22Rv1 (cell line): ENCODE measurements at regions not wholly inside any gene's neighbourhood (a gene's known extent, or its start where the extent isn't known, plus 50 kb on each side); places are given as distances from the start of the nearest gene placed in this dataset.

Experiments
- H3K27ac ChIP-seq: fragments of 450-650 bp; 2 replicates; pipeline ENCODE4 v1.5.1; 2017
- CTCF ChIP-seq: fragments of 450-650 bp; IDR thresholded peaks from 2 replicates; pipeline ENCODE4 v1.5.1; 2017; ENCODE audit warnings: mild to moderate bottlenecking
- ZFX ChIP-seq: fragments of 450-650 bp; IDR thresholded peaks from 2 replicates; pipeline ENCODE4 v1.6.1; 2017; ENCODE audit warnings: antibody characterized with exemption, borderline replicate concordance

GRCh38 chr5:6162175-6162574 lies 216.2 kb downstream of the MED10 start:
- H3K27ac ChIP-seq = no peak overlapping the region
- TF ChIP-seq ZFX = no peak
- no peak for TF ChIP-seq CTCF

- TF ChIP-seq ZFX (no peak), CTCF (no peak)
- no peak overlapping the region for H3K27ac ChIP-seq
Observed at GRCh38 chr5:6161257-6161656, 217.1 kb downstream of the MED10 start.

GRCh38 chr5:6159832-6160430 lies 218.4 kb downstream of the MED10 start:
- no peak for TF ChIP-seq ZFX
- TF ChIP-seq CTCF = no peak
- no peak overlapping the region for H3K27ac ChIP-seq

GRCh38 chr5:6158974-6159831 lies 219.1 kb downstream of the MED10 start:
- no peak for TF ChIP-seq CTCF
- no peak for TF ChIP-seq ZFX

GRCh38 chr5:6154216-6154615 lies 224.1 kb downstream of the MED10 start:
- TF ChIP-seq ZFX (no peak), CTCF (no peak)
- no peak overlapping the region for H3K27ac ChIP-seq

More at GRCh38 chr5:6158974-6159831, 219.1 kb downstream of the MED10 start:
- H3K27ac ChIP-seq = no peak overlapping the region

GRCh38 chr5:6146271-6146670 lies 232.1 kb downstream of the MED10 start:
- no peak for TF ChIP-seq CTCF
- no peak for TF ChIP-seq ZFX
- H3K27ac ChIP-seq = no peak overlapping the region

- H3K27ac ChIP-seq = no peak overlapping the region
- TF ChIP-seq CTCF (no peak), ZFX (no peak)
Observed at GRCh38 chr5:6145616-6146237, 232.6 kb downstream of the MED10 start.
